ENCODE measurements at regions not wholly inside any gene's neighbourhood (a gene's known extent, or its start where the extent isn't known, plus 50 kb on each side); places are given as distances from the start of the nearest gene placed in this dataset.

GRCh38 chr4:23594125-23594524 is 295.7 kb downstream of the PPARGC1A start:
- TF ChIP-seq, protein P1, sequence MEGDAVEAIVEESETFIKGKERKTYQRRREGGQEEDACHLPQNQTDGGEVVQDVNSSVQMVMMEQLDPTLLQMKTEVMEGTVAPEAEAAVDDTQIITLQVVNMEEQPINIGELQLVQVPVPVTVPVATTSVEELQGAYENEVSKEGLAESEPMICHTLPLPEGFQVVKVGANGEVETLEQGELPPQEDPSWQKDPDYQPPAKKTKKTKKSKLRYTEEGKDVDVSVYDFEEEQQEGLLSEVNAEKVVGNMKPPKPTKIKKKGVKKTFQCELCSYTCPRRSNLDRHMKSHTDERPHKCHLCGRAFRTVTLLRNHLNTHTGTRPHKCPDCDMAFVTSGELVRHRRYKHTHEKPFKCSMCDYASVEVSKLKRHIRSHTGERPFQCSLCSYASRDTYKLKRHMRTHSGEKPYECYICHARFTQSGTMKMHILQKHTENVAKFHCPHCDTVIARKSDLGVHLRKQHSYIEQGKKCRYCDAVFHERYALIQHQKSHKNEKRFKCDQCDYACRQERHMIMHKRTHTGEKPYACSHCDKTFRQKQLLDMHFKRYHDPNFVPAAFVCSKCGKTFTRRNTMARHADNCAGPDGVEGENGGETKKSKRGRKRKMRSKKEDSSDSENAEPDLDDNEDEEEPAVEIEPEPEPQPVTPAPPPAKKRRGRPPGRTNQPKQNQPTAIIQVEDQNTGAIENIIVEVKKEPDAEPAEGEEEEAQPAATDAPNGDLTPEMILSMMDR (IDR thresholded peaks at IDR 0.05; ENCODE audit: borderline replicate concordance, extremely low read depth, low read length, poor library complexity, severe bottlenecking) = no peak
- TF ChIP-seq EZH2 (IDR thresholded peaks at IDR 0.05; ENCODE audit: borderline replicate concordance, low read depth, low read length, severe bottlenecking) = no peak

All from DND-41 (cell line).